Retinal pigment epithelial cell (primary cell): ENCODE measurements at regions not wholly inside any gene's neighbourhood (a gene's known extent, or its start where the extent isn't known, plus 50 kb on each side); places are given as distances from the start of the nearest gene placed in this dataset.

Experiments
- DNase-seq: peaks from one replicate; pipeline ENCODE4 v3.0.0-alpha.2; 2010; ENCODE audit warnings: low read depth
- H3K4me3 ChIP-seq: 2 replicates; pipeline ENCODE4 v1.5.1; 2011; ENCODE audit warnings: mild to moderate bottlenecking, low read length, control low read depth, moderate library complexity
- CTCF ChIP-seq: conservative IDR thresholded peaks from 2 replicates; pipeline ENCODE4 v1.5.1; 2011; ENCODE audit warnings: low read depth, low read length, control low read depth, inconsistent platforms

- DNase-seq, result no peak
- TF ChIP-seq CTCF, result no peak
- no peak overlapping the region for H3K4me3 ChIP-seq
Measured at GRCh38 chr3:145953316-145953715, 207.7 kb downstream of the PLOD2 start.

GRCh38 chr3:145959457-145960088 is 201.4 kb downstream of the PLOD2 start:
- no peak overlapping the region for H3K4me3 ChIP-seq
- DNase-seq, result no peak
- TF ChIP-seq CTCF, result no peak

GRCh38 chr3:145963111-145963510 is 197.9 kb downstream of the PLOD2 start:
- H3K4me3 ChIP-seq, result no peak overlapping the region
- DNase-seq, result no peak
- TF ChIP-seq CTCF, result no peak

GRCh38 chr3:145967043-145967442 is 193.9 kb downstream of the PLOD2 start:
- no peak for TF ChIP-seq CTCF

GRCh38 chr3:145971186-145971585 is 189.8 kb downstream of the PLOD2 start:
- TF ChIP-seq CTCF, result no peak
- DNase-seq, result no peak
- no peak overlapping the region for H3K4me3 ChIP-seq

More at GRCh38 chr3:145967043-145967442, 193.9 kb downstream of the PLOD2 start:
- no peak for DNase-seq
- H3K4me3 ChIP-seq, result no peak overlapping the region

- no peak for DNase-seq
- TF ChIP-seq CTCF, result no peak
- no peak overlapping the region for H3K4me3 ChIP-seq
Measured at GRCh38 chr3:145972851-145973250, 188.1 kb downstream of the PLOD2 start.

GRCh38 chr3:145981056-145981455 is 179.9 kb downstream of the PLOD2 start:
- H3K4me3 ChIP-seq, result no peak overlapping the region
- no peak for TF ChIP-seq CTCF
- no peak for DNase-seq
